Fibroblast of mammary gland (primary cell): ENCODE measurements at regions not wholly inside any gene's neighbourhood (a gene's known extent, or its start where the extent isn't known, plus 50 kb on each side); places are given as distances from the start of the nearest gene placed in this dataset.
"Not testable (repeated sequence)": the region's sequence is repeated elsewhere in the genome, so short reads cannot be mapped to it uniquely, and the experiment has no call there.

Experiments used
- DNase-seq: peaks from one replicate; pipeline ENCODE4 v3.0.0-alpha.2; 2010; ENCODE audit warnings: low read depth
- H3K4me3 ChIP-seq: 2 replicates; pipeline ENCODE4 v1.5.1; 2011; ENCODE audit warnings: low read depth, mild to moderate bottlenecking, low read length, moderate library complexity; ENCODE audit not compliant: control insufficient read depth
- CTCF ChIP-seq: conservative IDR thresholded peaks from 2 replicates; pipeline ENCODE4 v1.5.1; 2011; ENCODE audit warnings: low read depth, low read length, inconsistent platforms; ENCODE audit not compliant: control insufficient read depth, insufficient read depth

DNA sequence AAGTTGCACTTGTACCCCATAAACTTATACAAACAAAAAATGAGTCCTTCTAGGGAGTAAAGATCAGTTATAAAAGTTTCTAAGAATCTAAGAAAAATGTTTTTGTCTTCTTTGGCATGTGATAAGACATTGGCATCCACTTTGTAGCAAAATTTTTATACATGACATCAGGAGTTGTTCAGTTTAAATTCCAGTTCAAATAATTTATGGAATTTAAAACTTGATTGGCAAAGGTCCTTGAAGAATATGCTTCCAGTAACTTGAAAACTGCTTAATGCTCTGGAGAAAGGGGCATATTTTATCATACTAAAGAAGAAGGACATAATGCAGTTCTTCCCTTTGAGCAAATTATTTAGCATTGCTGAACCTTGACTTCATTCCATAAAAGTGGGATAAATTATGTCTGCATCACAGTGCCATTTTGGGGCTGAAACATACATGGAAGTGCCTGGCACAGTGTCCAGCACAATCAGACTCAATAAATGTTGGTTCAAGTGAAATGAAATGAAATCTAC is 163.3 kb upstream of the IL15 start:
- TF ChIP-seq CTCF, result no peak
- DNase-seq, result no peak
- no peak overlapping the region for H3K4me3 ChIP-seq

DNA sequence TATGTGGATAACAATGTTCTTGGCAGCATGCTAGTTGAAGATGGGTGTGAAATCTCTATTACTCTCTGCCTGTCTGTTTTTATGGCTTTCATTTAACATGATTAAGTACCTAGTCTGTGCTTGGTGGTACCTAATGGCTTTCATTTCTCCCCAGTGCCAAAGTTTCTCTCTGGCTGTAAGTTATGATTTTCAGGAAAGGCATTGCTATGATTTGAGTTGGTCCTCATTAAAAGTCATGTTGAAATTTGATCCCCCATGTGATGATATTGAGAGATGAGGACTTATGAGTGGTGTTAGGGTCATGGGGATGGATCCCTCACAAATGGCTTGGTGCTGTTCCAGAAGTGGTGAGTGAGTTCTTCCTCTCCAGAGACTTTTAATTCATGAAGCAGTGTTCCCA is 162.4 kb upstream of the IL15 start:
- TF ChIP-seq CTCF, result no peak
- DNase-seq, result peak; percentile 80
- no peak overlapping the region for H3K4me3 ChIP-seq

DNA sequence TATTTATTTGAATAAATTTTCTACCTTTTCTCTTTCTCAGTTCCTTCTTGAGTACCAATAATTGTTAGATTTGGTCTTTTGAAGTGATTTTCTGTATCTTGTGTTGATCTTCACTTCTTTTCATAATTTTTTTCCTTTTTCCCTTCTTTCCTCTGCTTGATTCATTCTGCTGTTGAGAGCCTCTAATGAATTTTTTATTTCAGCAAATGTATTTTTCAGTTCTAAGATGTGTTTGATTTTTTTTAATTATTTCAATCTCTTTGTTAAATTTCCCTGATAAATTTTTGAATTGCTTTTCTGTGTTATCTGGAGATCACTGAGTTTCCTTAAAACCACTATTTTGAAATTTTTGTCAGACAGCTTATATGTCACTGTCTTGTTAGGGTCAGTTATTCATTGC is 155.4 kb upstream of the IL15 start:
- no peak overlapping the region for H3K4me3 ChIP-seq
- no peak for TF ChIP-seq CTCF
- DNase-seq, result no peak

- DNase-seq, H3K4me3 ChIP-seq: not testable (repeated sequence)
These were observed 152.1 kb upstream of the IL15 start for GRCh38 chr4:141484298-141484697.

DNA sequence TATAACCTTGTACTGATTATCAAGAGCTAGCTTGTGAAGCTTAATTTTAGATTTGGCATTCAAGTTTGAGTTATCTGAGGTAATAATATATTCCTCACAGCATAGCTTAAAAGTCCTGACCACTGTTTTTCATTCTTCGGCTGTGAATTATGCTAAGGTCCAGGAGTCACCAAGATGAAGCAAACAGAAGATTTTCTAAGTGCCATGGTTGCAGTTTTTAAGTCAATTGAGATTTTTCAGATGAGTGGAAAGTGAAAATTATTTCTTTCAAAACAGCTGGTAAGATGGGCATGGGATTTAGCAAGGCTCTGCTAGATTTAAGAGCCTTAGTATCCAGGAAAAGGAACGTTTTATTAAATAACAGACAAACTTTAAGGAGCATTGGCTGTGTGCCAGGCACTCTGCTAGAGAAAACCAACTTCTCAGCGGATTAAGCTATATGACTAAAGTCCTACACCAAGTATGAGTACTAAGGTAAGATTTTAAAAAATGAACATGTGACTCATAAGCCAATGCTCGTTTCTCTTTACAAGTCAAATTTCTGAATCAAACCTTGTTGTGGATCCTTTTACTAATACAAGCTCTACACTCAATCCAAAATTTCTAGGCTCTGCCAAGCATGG is 149.9 kb upstream of the IL15 start:
- no peak for TF ChIP-seq CTCF
- H3K4me3 ChIP-seq, result no peak overlapping the region
- peak; percentile 76 for DNase-seq

DNA sequence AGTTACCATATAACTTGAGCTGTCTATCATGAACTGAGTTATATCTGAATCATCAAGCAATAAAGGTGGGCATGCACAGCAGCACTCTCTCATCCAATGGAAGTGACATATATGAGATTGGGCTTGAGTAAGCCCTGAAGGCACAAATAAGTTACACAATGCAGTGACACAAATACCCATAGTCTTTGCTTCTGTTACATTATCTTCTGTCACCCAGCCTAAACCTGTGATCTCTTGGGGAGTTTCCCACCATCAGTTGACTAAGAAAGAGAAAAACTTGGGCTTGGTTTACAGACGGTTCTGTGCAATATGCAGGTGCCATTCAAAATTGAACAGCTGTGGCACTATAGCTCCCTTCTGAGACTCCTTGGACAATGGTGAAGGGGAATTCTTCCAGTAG is 138.8 kb upstream of the IL15 start:
- DNase-seq, result no peak
- no peak overlapping the region for H3K4me3 ChIP-seq
- TF ChIP-seq CTCF, result no peak

- DNase-seq, result no peak
- no peak for TF ChIP-seq CTCF
These were observed 137.0 kb upstream of the IL15 start for GRCh38 chr4:141499261-141499853.

More at GRCh38 chr4:141499261-141499853, 137.0 kb upstream of the IL15 start:
- no peak overlapping the region for H3K4me3 ChIP-seq
